IMR-90 (cell line): ENCODE measurements at regions not wholly inside any gene's neighbourhood (a gene's known extent, or its start where the extent isn't known, plus 50 kb on each side); places are given as distances from the start of the nearest gene placed in this dataset.

Experiments
- ATAC-seq: fragments of 200-7000 bp; cut with Tn5 transposase; 2 replicates; pipeline ENCODE4 v1.9.1; 2020; ENCODE audit warnings: low read depth, mild to moderate bottlenecking, moderate library complexity
- BruUV-seq: library from RNA; stranded (reverse); fragments of 400-500 nt; replicated peaks from 2 replicates; lab custom pipeline; 2021; lab: Mats Ljungman, UMichigan
- CTCF ChIA-PET: fragments of 300-600 bp; formaldehyde crosslinking; extraction: SDS; loops from one replicate; lab custom pipeline; 2021; ENCODE audit warnings: antibody characterized with exemption; lab: Yijun Ruan, JAX
- POLR2A ChIA-PET: fragments of 300-600 bp; sonication (Branson Sonifier 250); formaldehyde crosslinking; loops from one replicate; lab custom pipeline; 2022; ENCODE audit warnings: antibody characterized with exemption; ENCODE audit not compliant: unreplicated experiment; lab: Charles Lee
- DNase-seq: peaks from one replicate; pipeline ENCODE4 v3.0.0; 2013
- H2AFZ ChIP-seq: replicated peaks from 2 replicates; pipeline ENCODE3; 2013; ENCODE audit warnings: low read length, mild to moderate bottlenecking; ENCODE audit not compliant: poor library complexity
- H2AK5ac ChIP-seq: 2 replicates; pipeline ENCODE4 v1.6.1; 2013; ENCODE audit warnings: low read depth, low read length, inconsistent platforms
- H2AK9ac ChIP-seq: replicated peaks from 2 replicates; pipeline ENCODE3; 2013; ENCODE audit warnings: mild to moderate bottlenecking, low read depth, low read length, moderate library complexity; ENCODE audit not compliant: poor library complexity
- H2BK120ac ChIP-seq: 2 replicates; pipeline ENCODE4 v1.6.1; 2013; ENCODE audit warnings: low read depth, low read length, inconsistent platforms
- H2BK15ac ChIP-seq: 3 replicates; pipeline ENCODE4 v1.6.1; 2013; ENCODE audit warnings: low read depth, low read length, inconsistent platforms
- H2BK20ac ChIP-seq: 2 replicates; pipeline ENCODE4 v1.6.1; 2013; ENCODE audit warnings: low read depth, mild to moderate bottlenecking, inconsistent platforms, low read length, moderate library complexity
- H2BK5ac ChIP-seq: 2 replicates; pipeline ENCODE4 v1.6.1; 2013; ENCODE audit warnings: mild to moderate bottlenecking, low read depth, low read length, inconsistent platforms; ENCODE audit not compliant: poor library complexity, severe bottlenecking
- H3K14ac ChIP-seq: replicated peaks from 2 replicates; pipeline ENCODE4 v1.6.1; 2013; ENCODE audit warnings: low read depth, low read length, inconsistent platforms
- H3K18ac ChIP-seq: 2 replicates; pipeline ENCODE4 v1.6.1; 2013; ENCODE audit warnings: low read depth, low read length, control low read depth
- H3K23ac ChIP-seq: 2 replicates; pipeline ENCODE4 v1.6.1; 2013; ENCODE audit warnings: low read depth, low read length, inconsistent platforms
- H3K27ac ChIP-seq: 2 replicates; pipeline ENCODE4 v1.5.1; 2013; ENCODE audit warnings: mild to moderate bottlenecking, control low read depth, low read length; ENCODE audit not compliant: insufficient read depth
- H3K27me3 ChIP-seq: 2 replicates; pipeline ENCODE4 v1.6.1; 2013; ENCODE audit warnings: low read length; ENCODE audit not compliant: control insufficient read depth, insufficient read depth
- H3K36me3 ChIP-seq: 2 replicates; pipeline ENCODE4 v1.6.1; 2013; ENCODE audit warnings: low read length, mixed read lengths; ENCODE audit not compliant: control insufficient read depth, insufficient read depth
- H3K4ac ChIP-seq: 2 replicates; pipeline ENCODE4 v1.6.1; 2013; ENCODE audit warnings: low read depth, low read length, inconsistent platforms
- H3K4me1 ChIP-seq: 2 replicates; pipeline ENCODE4 v1.6.1; 2013; ENCODE audit warnings: low read length, mixed read lengths; ENCODE audit not compliant: control insufficient read depth, insufficient read depth
- H3K4me2 ChIP-seq: 2 replicates; pipeline ENCODE4 v1.6.1; 2013; ENCODE audit warnings: low read depth, mild to moderate bottlenecking, control low read depth, low read length, moderate library complexity
- H3K4me3 ChIP-seq: 2 replicates; pipeline ENCODE4 v1.5.1; 2013; ENCODE audit warnings: low read depth, mild to moderate bottlenecking, control low read depth, low read length, moderate library complexity; ENCODE audit not compliant: insufficient read depth
- H3K56ac ChIP-seq: 2 replicates; pipeline ENCODE4 v1.6.1; 2013; ENCODE audit warnings: low read length, inconsistent platforms; ENCODE audit not compliant: insufficient read depth; ENCODE audit errors: extremely low read depth
- H3K79me1 ChIP-seq, 2 experiments: 2 replicates each; pipeline ENCODE4 v1.6.1; 2013; ENCODE audit warnings: low read length in 2 of 2, inconsistent platforms in 1 of 2, low read depth in 1 of 2
- H3K9ac ChIP-seq: 2 replicates; pipeline ENCODE4 v1.6.1; 2013; ENCODE audit warnings: low read depth, low read length, control low read depth
- H3K9me1 ChIP-seq: 2 replicates; pipeline ENCODE4 v1.6.1; 2013; ENCODE audit warnings: low read length, inconsistent platforms; ENCODE audit not compliant: insufficient read depth
- H3K9me3 ChIP-seq: 2 replicates; pipeline ENCODE4 v1.6.1; 2013; ENCODE audit warnings: low read length; ENCODE audit not compliant: control insufficient read depth, insufficient read depth
- H4K20me1 ChIP-seq: 2 replicates; pipeline ENCODE4 v1.6.1; 2013; ENCODE audit warnings: low read length, inconsistent platforms; ENCODE audit not compliant: insufficient read depth
- H4K5ac ChIP-seq: 2 replicates; pipeline ENCODE4 v1.6.1; 2013; ENCODE audit warnings: mild to moderate bottlenecking, low read depth, low read length, control low read depth
- H4K8ac ChIP-seq, 2 experiments: 2 replicates each; pipeline ENCODE4 v1.6.1; 2013; ENCODE audit warnings: low read depth in 2 of 2, low read length in 2 of 2, control low read depth in 1 of 2, inconsistent platforms in 1 of 2
- H4K91ac ChIP-seq: 2 replicates; pipeline ENCODE4 v1.6.1; 2013; ENCODE audit warnings: low read depth, low read length, inconsistent platforms; ENCODE audit not compliant: insufficient read depth
- CEBPB ChIP-seq: IDR thresholded peaks from 2 replicates; pipeline ENCODE4 v1.6.1; 2012; ENCODE audit warnings: low read depth, low read length, improper control_type of control experiment
- CHD1 ChIP-seq: IDR thresholded peaks from 2 replicates; pipeline ENCODE4 v1.6.1; 2012; ENCODE audit warnings: low read depth, low read length, improper control_type of control experiment
- ELK1 ChIP-seq: fragments of 150-350 bp; IDR thresholded peaks from 2 replicates; pipeline ENCODE4 v1.6.1; 2016; ENCODE audit warnings: low read depth, mild to moderate bottlenecking, low read length, moderate library complexity, borderline replicate concordance
- FOS ChIP-seq: fragments of 150-350 bp; IDR thresholded peaks from 2 replicates; pipeline ENCODE4 v1.6.1; 2016; ENCODE audit warnings: low read depth, low read length
- MAFK ChIP-seq: IDR thresholded peaks from 2 replicates; pipeline ENCODE4 v1.6.1; 2012; ENCODE audit warnings: low read depth, low read length, improper control_type of control experiment
- MAZ ChIP-seq: IDR thresholded peaks from 2 replicates; pipeline ENCODE4 v1.6.1; 2012; ENCODE audit warnings: low read depth, mild to moderate bottlenecking, low read length, improper control_type of control experiment, moderate library complexity, borderline replicate concordance
- MXI1 ChIP-seq: IDR thresholded peaks from 2 replicates; pipeline ENCODE4 v1.6.1; 2012; ENCODE audit warnings: low read depth, mild to moderate bottlenecking, low read length, moderate library complexity, borderline replicate concordance
- NFE2L2 ChIP-seq: fragments of 150-350 bp; IDR thresholded peaks from 2 replicates; pipeline ENCODE4 v1.6.1; 2016; ENCODE audit warnings: low read depth, mild to moderate bottlenecking, low read length
- POLR2A ChIP-seq: IDR thresholded peaks from 2 replicates; pipeline ENCODE4 v1.6.1; 2012; ENCODE audit warnings: mild to moderate bottlenecking, low read depth, low read length
- RAD21 ChIP-seq: IDR thresholded peaks from 2 replicates; pipeline ENCODE4 v1.6.1; 2012; ENCODE audit warnings: low read length, improper control_type of control experiment
- RCOR1 ChIP-seq: IDR thresholded peaks from 2 replicates; pipeline ENCODE4 v1.6.1; 2012; ENCODE audit warnings: mild to moderate bottlenecking, low read length, improper control_type of control experiment; ENCODE audit not compliant: insufficient replicate concordance
- RFX5 ChIP-seq: IDR thresholded peaks from 2 replicates; pipeline ENCODE4 v1.8.0; 2012; ENCODE audit warnings: low read depth, mild to moderate bottlenecking, low read length, moderate library complexity
- SMC3 ChIP-seq: fragments of 150-350 bp; IDR thresholded peaks from 2 replicates; pipeline ENCODE4 v1.6.1; 2016; ENCODE audit warnings: low read depth, mild to moderate bottlenecking, antibody characterized with exemption, low read length, moderate library complexity
- WGBS, 2 experiments: methylation state at CpG; one replicate each; pipeline versions ENCODE4 v1.1.5 to v1.1.7; 2013; ENCODE audit warnings: missing lambda C conversion rate in 2 of 2; ENCODE audit not compliant: insufficient read length in 1 of 2; ENCODE audit errors: extremely low coverage in 2 of 2; 5-methylcytosine and 5-hydroxymethylcytosine counted together
- dilution Hi-C: fragments of 300-500 bp; cut with HindIII; formaldehyde crosslinking; loops from one replicate; pipeline ENCODE4 v1.14.3; 2018; ENCODE audit warnings: low sequenced_read_pairs; ENCODE audit not compliant: unreplicated experiment
- in situ Hi-C: fragments of 300-500 bp; cut with MboI; formaldehyde crosslinking; loops from 3 replicates; pipeline ENCODE4 v1.14.3; 2019; ENCODE audit warnings: low sequenced_read_pairs, inconsistent platforms, mixed read lengths
- intact Hi-C: fragments of 100-400 bp; cut with micrococcal nuclease; formaldehyde crosslinking; loops from 2 replicates; pipeline ENCODE4 v1.10.0; 2022
- TF ChIP-seq, protein P1 (sequence below): conservative IDR thresholded peaks from 2 replicates; pipeline ENCODE4 v1.5.1; 2012; ENCODE audit warnings: mild to moderate bottlenecking, low read depth, low read length, improper control_type of control experiment
- TF ChIP-seq, protein P2 (sequence below): fragments of 150-350 bp; IDR thresholded peaks from 2 replicates; pipeline ENCODE4 v1.6.1; 2017; ENCODE audit warnings: mild to moderate bottlenecking, antibody characterized with exemption, low read length, low read depth

DNA sequence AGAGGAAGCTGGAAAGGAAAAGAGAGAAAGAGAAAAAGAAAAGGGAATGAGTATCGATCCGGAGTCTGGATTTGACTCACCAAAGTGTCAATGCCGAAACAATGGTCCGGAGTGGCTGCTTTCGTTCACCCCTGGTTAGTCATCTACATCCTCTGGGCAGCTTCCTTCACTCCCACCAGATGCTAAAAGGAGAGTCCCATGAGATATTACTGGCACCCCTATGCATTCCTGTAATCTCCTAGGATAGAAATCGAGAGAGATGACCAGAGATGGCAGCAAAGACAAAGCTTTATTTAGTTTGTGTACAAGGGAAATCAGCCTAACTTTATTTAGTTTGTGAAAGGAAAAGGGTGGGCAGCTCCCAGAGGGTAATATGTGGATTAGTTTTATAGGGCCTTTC lies 622.2 kb downstream of the ZPLD1 start:
- ChIA-PET POLR2A (no interaction called here), CTCF (no interaction called here)
- no TSS peak for BruUV-seq
- Histone ChIP-seq H2AFZ (no peak overlapping the region), H3K36me3 (no peaks in the 10 kb centered on the region), H4K8ac (no peak overlapping the region), H3K4me3 (no peak overlapping the region), H3K4ac (no peak overlapping the region), H2BK120ac (no peak overlapping the region), H3K4me1 (no peaks in the 10 kb centered on the region), H3K4me2 (no peak overlapping the region), H3K14ac (no peak overlapping the region), H3K27ac (no peak overlapping the region), H3K9me3 (no peaks in the 10 kb centered on the region), H2BK20ac (no peak overlapping the region), H2BK5ac (no peak overlapping the region), H3K23ac (no peak overlapping the region), H3K9me1 (no peaks in the 10 kb centered on the region), H4K91ac (no peak overlapping the region), H3K56ac (no peak overlapping the region), H3K27me3 (no peaks in the 10 kb centered on the region), H2AK9ac (no peak overlapping the region), H3K9ac (no peak overlapping the region), H3K79me1 (no peaks in the 10 kb centered on the region), H2AK5ac (no peak overlapping the region), H4K5ac (no peak overlapping the region), H4K20me1 (no peaks in the 10 kb centered on the region), H3K18ac (no peak overlapping the region), H2BK15ac (no peak overlapping the region)
- intact Hi-C loops (no loop called here), dilution Hi-C loops (no loop called here), in situ Hi-C loops (no loop called here)
- WGBS, 2 experiments: no CpG with 5 or more reads among the region's 6 CpGs
- DNase-seq: no peak
- TF ChIP-seq ELK1: no peak
- TF ChIP-seq, protein P1, sequence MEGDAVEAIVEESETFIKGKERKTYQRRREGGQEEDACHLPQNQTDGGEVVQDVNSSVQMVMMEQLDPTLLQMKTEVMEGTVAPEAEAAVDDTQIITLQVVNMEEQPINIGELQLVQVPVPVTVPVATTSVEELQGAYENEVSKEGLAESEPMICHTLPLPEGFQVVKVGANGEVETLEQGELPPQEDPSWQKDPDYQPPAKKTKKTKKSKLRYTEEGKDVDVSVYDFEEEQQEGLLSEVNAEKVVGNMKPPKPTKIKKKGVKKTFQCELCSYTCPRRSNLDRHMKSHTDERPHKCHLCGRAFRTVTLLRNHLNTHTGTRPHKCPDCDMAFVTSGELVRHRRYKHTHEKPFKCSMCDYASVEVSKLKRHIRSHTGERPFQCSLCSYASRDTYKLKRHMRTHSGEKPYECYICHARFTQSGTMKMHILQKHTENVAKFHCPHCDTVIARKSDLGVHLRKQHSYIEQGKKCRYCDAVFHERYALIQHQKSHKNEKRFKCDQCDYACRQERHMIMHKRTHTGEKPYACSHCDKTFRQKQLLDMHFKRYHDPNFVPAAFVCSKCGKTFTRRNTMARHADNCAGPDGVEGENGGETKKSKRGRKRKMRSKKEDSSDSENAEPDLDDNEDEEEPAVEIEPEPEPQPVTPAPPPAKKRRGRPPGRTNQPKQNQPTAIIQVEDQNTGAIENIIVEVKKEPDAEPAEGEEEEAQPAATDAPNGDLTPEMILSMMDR: no peak
- TF ChIP-seq, protein P2, sequence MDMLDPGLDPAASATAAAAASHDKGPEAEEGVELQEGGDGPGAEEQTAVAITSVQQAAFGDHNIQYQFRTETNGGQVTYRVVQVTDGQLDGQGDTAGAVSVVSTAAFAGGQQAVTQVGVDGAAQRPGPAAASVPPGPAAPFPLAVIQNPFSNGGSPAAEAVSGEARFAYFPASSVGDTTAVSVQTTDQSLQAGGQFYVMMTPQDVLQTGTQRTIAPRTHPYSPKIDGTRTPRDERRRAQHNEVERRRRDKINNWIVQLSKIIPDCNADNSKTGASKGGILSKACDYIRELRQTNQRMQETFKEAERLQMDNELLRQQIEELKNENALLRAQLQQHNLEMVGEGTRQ: no peak
- no peak for TF ChIP-seq RAD21
- TF ChIP-seq RCOR1: no peak
- no peak for TF ChIP-seq MXI1
- TF ChIP-seq RFX5: no peak
- TF ChIP-seq POLR2A: no peak
- TF ChIP-seq MAFK: no peak
- no peak for TF ChIP-seq CEBPB
- no peak for TF ChIP-seq FOS
- TF ChIP-seq SMC3: no peak
- TF ChIP-seq CHD1: no peak
- TF ChIP-seq MAZ: no peak
- no peak for TF ChIP-seq NFE2L2
- ATAC-seq: no peak
